ENCODE measurements at regions not wholly inside any gene's neighbourhood (a gene's known extent, or its start where the extent isn't known, plus 50 kb on each side); places are given as distances from the start of the nearest gene placed in this dataset.

DNA sequence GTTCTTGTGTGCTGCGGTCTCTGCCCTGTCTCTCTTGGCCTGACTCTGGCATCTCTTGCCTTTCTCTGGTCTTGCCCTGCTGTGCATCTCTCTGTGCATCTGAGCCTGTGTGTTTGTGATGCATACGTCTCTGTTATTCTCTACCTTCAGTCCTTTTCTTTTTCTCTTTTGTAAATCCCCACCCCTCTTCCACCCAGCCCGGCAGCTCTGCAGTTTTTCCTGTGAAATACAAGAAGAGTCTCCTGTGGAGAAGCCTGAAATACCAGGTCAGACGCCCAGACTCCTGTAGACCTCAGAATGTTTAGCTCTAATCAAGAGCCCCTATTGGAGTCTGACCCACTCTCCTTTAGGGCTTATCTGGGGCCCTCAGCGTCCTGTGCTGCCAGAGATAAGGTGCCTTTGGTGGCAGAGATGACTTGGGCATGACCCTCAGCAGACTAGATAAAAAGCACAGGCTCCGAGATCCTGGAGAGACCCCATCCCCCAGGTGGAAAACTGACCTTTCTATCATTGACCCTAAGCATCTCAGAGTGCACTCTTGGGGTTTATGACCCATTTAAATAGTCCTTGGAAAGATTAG is 167.5 kb upstream of the SRRM4 start:
- H2AFZ ChIP-seq = no peak overlapping the region
- H3K27me3 ChIP-seq (ENCODE audit: insufficient read depth, low read depth) = peaks cover 4% of the 10 kb centered on the region; the same call in 1 of the 2 replicates
- no peaks in the 10 kb centered on the region for H3F3A ChIP-seq (ENCODE audit: insufficient read depth, low read depth)
- intact Hi-C loops (cut with micrococcal nuclease; ENCODE audit: unreplicated experiment) = no loop called here
- no peaks in the 10 kb centered on the region for H3K4me1 ChIP-seq (replicated peaks; ENCODE audit: insufficient read depth)
- no peak overlapping the region for H3K27ac ChIP-seq
- H4K20me1 ChIP-seq (ENCODE audit: insufficient read depth) = no peaks in the 10 kb centered on the region
- DNase-seq = no peak
- H3K9me2 ChIP-seq (ENCODE audit: insufficient read depth) = no peaks in the 10 kb centered on the region
- H3K4me2 ChIP-seq = no peak overlapping the region
- no peaks in the 10 kb centered on the region for H3K36me3 ChIP-seq (ENCODE audit: low read depth)
- TF ChIP-seq, protein P1, sequence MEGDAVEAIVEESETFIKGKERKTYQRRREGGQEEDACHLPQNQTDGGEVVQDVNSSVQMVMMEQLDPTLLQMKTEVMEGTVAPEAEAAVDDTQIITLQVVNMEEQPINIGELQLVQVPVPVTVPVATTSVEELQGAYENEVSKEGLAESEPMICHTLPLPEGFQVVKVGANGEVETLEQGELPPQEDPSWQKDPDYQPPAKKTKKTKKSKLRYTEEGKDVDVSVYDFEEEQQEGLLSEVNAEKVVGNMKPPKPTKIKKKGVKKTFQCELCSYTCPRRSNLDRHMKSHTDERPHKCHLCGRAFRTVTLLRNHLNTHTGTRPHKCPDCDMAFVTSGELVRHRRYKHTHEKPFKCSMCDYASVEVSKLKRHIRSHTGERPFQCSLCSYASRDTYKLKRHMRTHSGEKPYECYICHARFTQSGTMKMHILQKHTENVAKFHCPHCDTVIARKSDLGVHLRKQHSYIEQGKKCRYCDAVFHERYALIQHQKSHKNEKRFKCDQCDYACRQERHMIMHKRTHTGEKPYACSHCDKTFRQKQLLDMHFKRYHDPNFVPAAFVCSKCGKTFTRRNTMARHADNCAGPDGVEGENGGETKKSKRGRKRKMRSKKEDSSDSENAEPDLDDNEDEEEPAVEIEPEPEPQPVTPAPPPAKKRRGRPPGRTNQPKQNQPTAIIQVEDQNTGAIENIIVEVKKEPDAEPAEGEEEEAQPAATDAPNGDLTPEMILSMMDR (conservative IDR thresholded peaks at IDR 0.05) = no peak
- TF ChIP-seq EZH2 (IDR thresholded peaks at IDR 0.05; ENCODE audit: low read depth) = no peak
- H3K4me3 ChIP-seq = no peak overlapping the region
- no peaks in the 10 kb centered on the region for H3K9me3 ChIP-seq (ENCODE audit: insufficient read depth, low read depth)
- H3K79me2 ChIP-seq (ENCODE audit: low read depth) = no peaks in the 10 kb centered on the region
- no TSS peak for BruUV-seq (replicated peaks)
- ChIA-PET POLR2A (ENCODE audit: unreplicated experiment) (no interaction called here), CTCF (no interaction called here)

DNA sequence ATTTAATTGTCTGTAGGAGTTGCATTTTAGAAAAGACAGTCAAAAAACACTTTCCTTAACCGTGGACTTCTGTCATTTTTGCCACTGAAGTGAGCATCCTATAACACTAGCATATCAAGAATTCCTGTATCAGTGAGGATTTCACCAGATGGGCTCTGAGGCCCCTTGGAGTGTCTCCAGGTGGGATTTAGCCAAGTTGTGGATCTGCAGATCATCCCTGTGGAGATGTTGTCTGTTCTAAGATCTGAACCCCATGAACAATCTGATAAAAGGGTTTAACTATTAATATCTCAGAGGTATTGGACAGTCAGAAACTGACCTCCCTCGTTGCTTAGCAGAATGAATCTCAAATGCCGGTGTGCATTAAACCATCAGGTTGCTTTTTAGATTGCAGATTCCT is 165.0 kb upstream of the SRRM4 start:
- Histone ChIP-seq H3K4me2 (no peak overlapping the region), H3K4me3 (no peak overlapping the region), H4K20me1 (ENCODE audit: insufficient read depth) (no peaks in the 10 kb centered on the region), H3K9me2 (ENCODE audit: insufficient read depth) (no peaks in the 10 kb centered on the region), H3K9me3 (ENCODE audit: insufficient read depth, low read depth) (no peaks in the 10 kb centered on the region), H3K36me3 (ENCODE audit: low read depth) (no peaks in the 10 kb centered on the region), H3K4me1 (replicated peaks; ENCODE audit: insufficient read depth) (no peaks in the 10 kb centered on the region), H3F3A (ENCODE audit: insufficient read depth, low read depth) (no peaks in the 10 kb centered on the region), H3K27ac (no peak overlapping the region), H3K79me2 (ENCODE audit: low read depth) (no peaks in the 10 kb centered on the region), H2AFZ (no peak overlapping the region), H3K27me3 (ENCODE audit: insufficient read depth, low read depth) (peaks cover 6% of the 10 kb centered on the region; the same call in 1 of the 2 replicates)
- TF ChIP-seq EZH2 (IDR thresholded peaks at IDR 0.05; ENCODE audit: low read depth) = no peak
- TF ChIP-seq, protein P1 (conservative IDR thresholded peaks at IDR 0.05) = no peak
- ChIA-PET CTCF (no interaction called here), POLR2A (ENCODE audit: unreplicated experiment) (no interaction called here)
- intact Hi-C loops (cut with micrococcal nuclease; ENCODE audit: unreplicated experiment) = no loop called here
- no peak for DNase-seq
- BruUV-seq (replicated peaks) = no TSS peak

DNA sequence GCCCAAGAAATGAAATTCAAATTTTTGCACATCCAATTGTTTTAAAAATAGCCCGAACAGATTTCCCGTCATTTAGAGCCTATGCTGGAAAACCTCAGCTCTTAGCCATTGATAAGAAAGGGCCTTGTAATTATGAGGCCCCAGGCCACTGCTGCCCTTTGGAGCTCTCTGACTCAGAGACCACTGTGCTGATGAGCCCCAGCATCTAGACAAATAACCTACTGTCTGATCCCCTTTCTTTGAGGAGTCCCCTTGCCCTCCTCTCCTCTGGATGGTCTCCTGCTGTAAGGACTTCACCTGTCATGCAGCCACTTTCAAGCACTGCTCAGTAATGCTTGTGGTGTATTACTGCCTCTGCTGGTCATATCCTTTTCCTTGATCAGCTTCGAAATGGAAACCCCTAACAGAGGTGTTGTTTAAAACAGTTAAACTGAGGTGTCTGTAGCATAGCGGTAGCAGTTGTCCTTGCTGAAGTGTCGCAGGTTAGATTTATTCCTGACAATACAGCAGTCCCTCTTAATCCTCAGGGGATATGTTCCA is 159.9 kb upstream of the SRRM4 start:
- Histone ChIP-seq H3K9me2 (ENCODE audit: insufficient read depth) (no peaks in the 10 kb centered on the region), H3K4me3 (no peak overlapping the region), H3K9me3 (ENCODE audit: insufficient read depth, low read depth) (no peaks in the 10 kb centered on the region), H3K36me3 (ENCODE audit: low read depth) (no peaks in the 10 kb centered on the region), H3K4me1 (replicated peaks; ENCODE audit: insufficient read depth) (no peaks in the 10 kb centered on the region), H3F3A (ENCODE audit: insufficient read depth, low read depth) (no peaks in the 10 kb centered on the region), H3K4me2 (no peak overlapping the region), H3K27ac (no peak overlapping the region), H4K20me1 (ENCODE audit: insufficient read depth) (no peaks in the 10 kb centered on the region), H3K79me2 (ENCODE audit: low read depth) (no peaks in the 10 kb centered on the region), H3K27me3 (ENCODE audit: insufficient read depth, low read depth) (peaks cover 17% of the 10 kb centered on the region), H2AFZ (no peak overlapping the region)
- BruUV-seq (replicated peaks) = no TSS peak
- CTCF ChIA-PET = no interaction called here
- TF ChIP-seq, protein P1 (conservative IDR thresholded peaks at IDR 0.05) = no peak
- intact Hi-C loops (cut with micrococcal nuclease; ENCODE audit: unreplicated experiment) = no loop called here
- POLR2A ChIA-PET (ENCODE audit: unreplicated experiment) = no interaction called here
- no peak for DNase-seq

Measured in PC-9 (cell line).